Nephron (organoid): ENCODE measurements at regions not wholly inside any gene's neighbourhood (a gene's known extent, or its start where the extent isn't known, plus 50 kb on each side); places are given as distances from the start of the nearest gene placed in this dataset.
"Not testable (repeated sequence)": the region's sequence is repeated elsewhere in the genome, so short reads cannot be mapped to it uniquely, and the experiment has no call there.

Experiments
- H3K27ac Mint-ChIP-seq, 3 experiments: 2 replicates each; pipeline ENCODE4 v1.8.0; 2020; ENCODE audit warnings: mixed read lengths in 3 of 3, mild to moderate bottlenecking in 2 of 3, moderate library complexity in 1 of 3
- H3K27me3 Mint-ChIP-seq: 2 replicates; pipeline ENCODE4 v1.8.0; 2021; ENCODE audit warnings: low read depth, mild to moderate bottlenecking, moderate library complexity, mixed read lengths
- H3K36me3 Mint-ChIP-seq: 2 replicates; pipeline ENCODE4 v1.8.0; 2020; ENCODE audit warnings: low read depth, mixed read lengths
- H3K4me1 Mint-ChIP-seq: 2 replicates; pipeline ENCODE4 v1.8.0; 2020; ENCODE audit warnings: mixed read lengths
- H3K4me3 Mint-ChIP-seq, 3 experiments: 2 replicates each; pipeline ENCODE4 v1.8.0; 2020; ENCODE audit warnings: mild to moderate bottlenecking in 3 of 3, mixed read lengths in 3 of 3, moderate library complexity in 2 of 3
- H3K9me3 Mint-ChIP-seq: 2 replicates; pipeline ENCODE4 v1.8.0; 2020; ENCODE audit warnings: mixed read lengths
- TF ChIP-seq, protein P1 (sequence below), 3 experiments: fragments of 200-600 bp; sonication (generic); IDR thresholded peaks; one replicate each; pipeline ENCODE4 v1.5.0; 2021; ENCODE audit warnings: antibody characterized with exemption in 3 of 3; ENCODE audit not compliant: unreplicated experiment in 3 of 3

DNA sequence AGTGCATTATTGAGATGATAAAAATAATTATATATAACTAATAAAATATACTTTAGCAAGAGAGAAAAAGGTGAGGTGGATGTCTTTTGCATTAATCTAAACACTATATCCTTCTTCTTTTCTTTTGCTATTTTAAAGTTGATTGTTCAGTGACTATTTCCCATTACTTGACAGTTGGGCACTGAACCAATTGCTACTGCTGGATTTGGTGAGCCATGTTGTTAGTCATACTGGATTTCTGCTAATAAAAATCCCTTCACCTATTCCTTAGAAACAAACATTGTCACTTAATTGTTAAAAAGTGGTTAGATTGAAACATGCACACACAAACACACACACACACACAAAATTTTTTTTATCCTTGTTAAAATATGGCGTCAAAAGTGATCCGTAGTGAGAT lies 251.6 kb upstream of the ALG10 start:
- TF ChIP-seq, protein P1, sequence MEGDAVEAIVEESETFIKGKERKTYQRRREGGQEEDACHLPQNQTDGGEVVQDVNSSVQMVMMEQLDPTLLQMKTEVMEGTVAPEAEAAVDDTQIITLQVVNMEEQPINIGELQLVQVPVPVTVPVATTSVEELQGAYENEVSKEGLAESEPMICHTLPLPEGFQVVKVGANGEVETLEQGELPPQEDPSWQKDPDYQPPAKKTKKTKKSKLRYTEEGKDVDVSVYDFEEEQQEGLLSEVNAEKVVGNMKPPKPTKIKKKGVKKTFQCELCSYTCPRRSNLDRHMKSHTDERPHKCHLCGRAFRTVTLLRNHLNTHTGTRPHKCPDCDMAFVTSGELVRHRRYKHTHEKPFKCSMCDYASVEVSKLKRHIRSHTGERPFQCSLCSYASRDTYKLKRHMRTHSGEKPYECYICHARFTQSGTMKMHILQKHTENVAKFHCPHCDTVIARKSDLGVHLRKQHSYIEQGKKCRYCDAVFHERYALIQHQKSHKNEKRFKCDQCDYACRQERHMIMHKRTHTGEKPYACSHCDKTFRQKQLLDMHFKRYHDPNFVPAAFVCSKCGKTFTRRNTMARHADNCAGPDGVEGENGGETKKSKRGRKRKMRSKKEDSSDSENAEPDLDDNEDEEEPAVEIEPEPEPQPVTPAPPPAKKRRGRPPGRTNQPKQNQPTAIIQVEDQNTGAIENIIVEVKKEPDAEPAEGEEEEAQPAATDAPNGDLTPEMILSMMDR (IDR thresholded peaks at IDR 0.05; ENCODE audit: unreplicated experiment in 3 of 3) = no peak
- Mint-ChIP-seq H3K27ac (no peak overlapping the region), H3K27me3 (no peaks in the 10 kb centered on the region), H3K9me3 (peaks cover 9% of the 10 kb centered on the region), H3K4me1 (no peaks in the 10 kb centered on the region), H3K36me3 (no peaks in the 10 kb centered on the region), H3K4me3 (no peak overlapping the region)

DNA sequence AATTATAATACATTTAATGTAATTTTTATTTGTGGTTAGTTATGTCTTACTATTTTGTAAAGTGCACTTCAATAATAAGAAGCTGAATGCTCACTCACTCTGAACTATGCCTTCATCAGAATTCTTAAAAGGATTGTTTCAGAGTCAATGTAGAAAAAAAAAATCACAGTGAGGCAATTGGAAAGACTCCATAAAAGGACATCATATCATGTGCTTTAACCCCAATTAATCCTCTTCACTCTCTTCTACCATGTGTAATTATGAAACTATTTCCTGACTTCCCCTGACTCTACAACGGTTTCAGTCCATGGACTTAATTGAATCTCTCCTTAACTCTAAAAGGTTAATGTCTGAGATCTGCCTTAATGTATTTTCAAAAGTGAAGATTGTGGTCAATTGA lies 250.4 kb upstream of the ALG10 start:
- no peaks in the 10 kb centered on the region for H3K27me3 Mint-ChIP-seq
- H3K4me3 Mint-ChIP-seq = no peak overlapping the region

DNA sequence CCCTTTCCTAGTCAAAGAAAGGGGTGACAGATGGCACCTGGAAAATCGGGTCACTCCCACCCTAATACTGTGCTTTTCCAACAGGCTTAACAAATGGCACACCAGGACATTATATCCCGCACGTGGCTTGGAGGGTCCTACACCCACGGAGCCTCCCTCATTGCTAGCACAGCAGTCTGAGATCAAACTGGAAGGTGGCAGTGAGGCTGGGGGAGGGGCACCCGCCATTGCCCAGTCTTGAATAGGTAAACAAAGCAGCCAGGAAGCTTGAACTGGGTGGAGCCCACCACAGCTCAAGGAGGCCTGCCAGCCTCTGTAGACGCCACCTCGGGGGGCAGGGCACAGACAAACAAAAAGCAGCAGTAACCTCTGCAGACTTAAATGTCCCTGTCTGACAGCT lies 249.2 kb upstream of the ALG10 start:
- not testable (repeated sequence) for H3K4me1 Mint-ChIP-seq, H3K9me3 Mint-ChIP-seq, H3K27ac Mint-ChIP-seq, H3K27me3 Mint-ChIP-seq, H3K4me3 Mint-ChIP-seq, H3K36me3 Mint-ChIP-seq

More for the DNA sequence above, 250.4 kb upstream of the ALG10 start:
- H3K9me3 Mint-ChIP-seq = peaks cover 9% of the 10 kb centered on the region
- no peaks in the 10 kb centered on the region for H3K4me1 Mint-ChIP-seq
- H3K36me3 Mint-ChIP-seq = no peaks in the 10 kb centered on the region
- TF ChIP-seq, protein P1 (IDR thresholded peaks at IDR 0.05; ENCODE audit: unreplicated experiment in 3 of 3) = no peak
- H3K27ac Mint-ChIP-seq = no peak overlapping the region

DNA sequence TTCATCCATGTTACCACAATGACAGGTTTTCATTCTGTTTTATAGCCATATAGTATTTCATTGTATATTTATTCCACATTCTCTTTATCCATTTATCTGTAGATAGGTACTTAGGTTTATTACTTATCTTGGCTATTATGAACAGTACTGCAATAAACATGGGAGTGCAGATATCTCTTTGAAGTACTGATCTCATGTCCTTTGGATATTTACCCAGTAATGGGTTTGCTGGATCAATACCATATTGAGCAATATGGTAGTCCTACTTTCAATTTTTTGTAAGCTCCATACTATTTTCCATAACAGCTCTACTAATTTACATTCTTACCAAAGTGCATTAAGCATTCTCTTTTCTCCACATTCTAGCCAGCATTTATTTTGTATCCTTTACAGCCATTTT lies 235.8 kb upstream of the ALG10 start:
- Mint-ChIP-seq H3K27ac (no peak overlapping the region), H3K4me3 (no peak overlapping the region), H3K4me1 (no peaks in the 10 kb centered on the region), H3K9me3 (peaks cover 5% of the 10 kb centered on the region), H3K27me3 (no peaks in the 10 kb centered on the region), H3K36me3 (no peaks in the 10 kb centered on the region)
- TF ChIP-seq, protein P1 (IDR thresholded peaks at IDR 0.05; ENCODE audit: unreplicated experiment in 3 of 3) = no peak

DNA sequence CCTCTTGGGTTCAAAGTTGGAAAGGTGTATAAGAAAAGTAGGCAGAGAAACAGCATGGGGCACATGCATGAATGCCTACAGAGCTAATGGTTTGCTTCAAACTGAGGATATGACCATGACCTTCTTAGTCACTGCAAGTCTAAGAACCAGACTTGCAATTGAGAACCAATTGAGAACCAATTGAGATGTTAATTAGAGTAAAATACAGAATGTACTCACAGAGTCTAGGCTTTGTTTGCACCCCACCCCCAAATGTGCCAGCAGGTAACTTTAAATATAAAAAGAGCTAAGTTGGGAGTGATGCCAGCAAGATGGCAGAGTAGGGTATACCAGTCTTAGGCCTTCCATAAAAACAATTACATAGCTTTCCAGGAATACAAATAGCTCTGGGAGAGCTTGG lies 227.3 kb upstream of the ALG10 start:
- Mint-ChIP-seq H3K9me3 (peaks cover 8% of the 10 kb centered on the region), H3K4me3 (no peak overlapping the region), H3K27me3 (peaks cover 5% of the 10 kb centered on the region), H3K27ac (no peak overlapping the region), H3K4me1 (no peaks in the 10 kb centered on the region), H3K36me3 (no peaks in the 10 kb centered on the region)
- TF ChIP-seq, protein P1 (IDR thresholded peaks at IDR 0.05; ENCODE audit: unreplicated experiment in 3 of 3) = no peak

DNA sequence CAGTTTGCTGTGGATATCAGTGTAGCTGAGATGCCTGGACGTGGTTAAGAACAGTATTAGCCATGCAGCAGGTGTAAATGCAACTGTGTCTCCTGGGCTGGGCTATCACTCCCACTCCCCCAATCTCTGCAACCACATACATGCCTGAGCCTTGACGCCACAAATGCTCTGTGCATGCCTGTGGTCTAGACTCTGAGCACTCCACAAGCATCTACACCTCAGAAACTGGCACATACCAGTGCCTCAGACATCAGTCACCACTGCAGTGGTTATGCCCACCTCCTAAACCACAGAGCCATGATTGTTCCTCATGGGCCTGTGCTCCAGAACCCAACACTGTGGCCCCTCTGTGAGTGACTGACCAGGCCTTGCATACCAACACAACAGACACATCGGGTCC lies 226.8 kb upstream of the ALG10 start:
- TF ChIP-seq, protein P1 (IDR thresholded peaks at IDR 0.05; ENCODE audit: unreplicated experiment in 3 of 3) = no peak
- Mint-ChIP-seq H3K36me3 (no peaks in the 10 kb centered on the region), H3K4me3 (no peak overlapping the region), H3K4me1 (no peaks in the 10 kb centered on the region), H3K27me3 (peaks cover 5% of the 10 kb centered on the region), H3K27ac (no peak overlapping the region), H3K9me3 (peaks cover 7% of the 10 kb centered on the region)
